Neural cell (in vitro differentiated cells): ENCODE measurements at regions not wholly inside any gene's neighbourhood (a gene's known extent, or its start where the extent isn't known, plus 50 kb on each side); places are given as distances from the start of the nearest gene placed in this dataset.

Experiments used
- CTCF ChIP-seq: fragments of 450-650 bp; IDR thresholded peaks from 2 replicates; pipeline ENCODE4 v1.5.1; 2014; ENCODE audit warnings: antibody characterized with exemption, mild to moderate bottlenecking, moderate library complexity; ENCODE audit not compliant: poor library complexity, severe bottlenecking
- EP300 ChIP-seq: fragments of 450-650 bp; conservative IDR thresholded peaks from 2 replicates; pipeline ENCODE4 v1.6.1; 2014; ENCODE audit warnings: antibody characterized with exemption, mild to moderate bottlenecking, moderate library complexity; ENCODE audit not compliant: poor library complexity, severe bottlenecking
- EZH2 ChIP-seq: fragments of 200-600, 300-800 bp; shearing (Covaris generic), sonication (generic); IDR thresholded peaks from 2 replicates; pipeline ENCODE4 v1.6.1; 2014; ENCODE audit warnings: antibody characterized with exemption, low read length, borderline replicate concordance, mild to moderate bottlenecking; ENCODE audit not compliant: insufficient read depth, poor library complexity, severe bottlenecking
- POLR2AphosphoS5 ChIP-seq: IDR thresholded peaks from 2 replicates; pipeline ENCODE4 v1.6.1; 2012
- RAD21 ChIP-seq: fragments of 450-650 bp; conservative IDR thresholded peaks from 2 replicates; pipeline ENCODE4 v1.6.1; 2014; ENCODE audit warnings: antibody characterized with exemption, mild to moderate bottlenecking, moderate library complexity
- REST ChIP-seq: IDR thresholded peaks from 2 replicates; pipeline ENCODE4 v1.6.1; 2012; ENCODE audit warnings: borderline replicate concordance
- TAF1 ChIP-seq: IDR thresholded peaks from 2 replicates; pipeline ENCODE4 v1.6.1; 2012; ENCODE audit warnings: low read depth

- no peak for TF ChIP-seq EZH2
- TF ChIP-seq TAF1: no peak
- TF ChIP-seq POLR2AphosphoS5: no peak
- no peak for TF ChIP-seq CTCF
- TF ChIP-seq EP300: no peak
- no peak for TF ChIP-seq RAD21
- TF ChIP-seq REST: no peak
Measured at GRCh38 chr9:108045851-108046250, 556.3 kb upstream of the KLF4 start.
